K562 (cell line): ENCODE measurements at regions not wholly inside any gene's neighbourhood (a gene's known extent, or its start where the extent isn't known, plus 50 kb on each side); places are given as distances from the start of the nearest gene placed in this dataset.

Experiments
- ATAC-seq: fragments of 200-7000 bp; cut with Tn5 transposase; 3 replicates; pipeline ENCODE4 v1.9.1; 2020; ENCODE audit warnings: moderate library complexity
- BruUV-seq: library from RNA; stranded (reverse); fragments of 400-500 nt; replicated peaks from 2 replicates; lab custom pipeline; 2021; lab: Mats Ljungman, UMichigan
- CTCF ChIA-PET: fragments of 300-600 bp; formaldehyde crosslinking; extraction: SDS; loops from one replicate; lab custom pipeline; 2021; ENCODE audit warnings: low intra/inter-chr PET ratio; lab: Yijun Ruan, JAX
- POLR2A ChIA-PET: fragments of 300-600, 350-650 bp; sonication (Branson Sonifier 250); formaldehyde crosslinking; extraction: SDS; loops from one replicate; lab custom pipeline; 2021; ENCODE audit warnings: antibody characterized with exemption, inconsistent platforms; lab: Yijun Ruan, JAX
- DNase-seq, 4 experiments: peaks; one replicate each; pipeline versions ENCODE4 v3.0.0 to v3.0.0-alpha.2; 2011 to 2018; ENCODE audit warnings: low spot score in 3 of 4, mixed read lengths in 3 of 4; ENCODE audit errors: extremely low read depth in 1 of 4
- FAIRE-seq: peaks from 2 replicates; lab custom pipeline; 2011; peaks lifted over from hg19 to GRCh38; lab: Jason Lieb, UNC
- H2AFZ ChIP-seq: 2 replicates; pipeline ENCODE4 v1.6.0; 2011; ENCODE audit warnings: low read depth, low read length, control low read depth, inconsistent platforms
- H3K27ac ChIP-seq: fragments of 200-600 bp; 3 replicates; pipeline ENCODE4 v1.8.0; 2011; ENCODE audit warnings: low read depth, mild to moderate bottlenecking, control low read depth, inconsistent platforms, low read length, moderate library complexity, mixed read lengths; ENCODE audit errors: extremely low read depth
- H3K27me3 ChIP-seq, 2 experiments: fragments of 300-600 bp in 1 of 2; 2 replicates in 1 of 2; 3 replicates in 1 of 2; pipeline versions ENCODE4 v1.6.0 to v1.8.0; 2011; ENCODE audit warnings: inconsistent platforms in 2 of 2, low read length in 2 of 2, mild to moderate bottlenecking in 1 of 2, mixed read lengths in 1 of 2, moderate library complexity in 1 of 2; ENCODE audit not compliant: control insufficient read depth in 2 of 2, insufficient read depth in 2 of 2
- H3K36me3 ChIP-seq: fragments of 300-600 bp; 3 replicates; pipeline ENCODE4 v1.8.0; 2011; ENCODE audit warnings: mild to moderate bottlenecking, low read length, inconsistent platforms; ENCODE audit not compliant: control insufficient read depth, insufficient read depth
- H3K4me1 ChIP-seq, 2 experiments: fragments of 200-600 bp in 1 of 2; replicated peaks in 1 of 2; 2 replicates in 1 of 2; 3 replicates in 1 of 2; pipeline versions ENCODE4 v1.5.1 to v1.8.0; 2011; ENCODE audit warnings: inconsistent platforms in 2 of 2, low read length in 2 of 2, mild to moderate bottlenecking in 1 of 2, mixed read lengths in 1 of 2, moderate library complexity in 1 of 2; ENCODE audit not compliant: control insufficient read depth in 2 of 2, insufficient read depth in 2 of 2
- H3K4me2 ChIP-seq: 2 replicates; pipeline ENCODE4 v1.6.1; 2011; ENCODE audit warnings: low read length, control low read depth, inconsistent platforms, mixed read lengths; ENCODE audit not compliant: insufficient read depth
- H3K4me3 ChIP-seq: fragments of 200-600 bp; sonication (generic), shearing (Covaris generic); 2 replicates; pipeline ENCODE4 v1.5.1; 2016; ENCODE audit warnings: control low read depth, inconsistent platforms
- H3K79me2 ChIP-seq: fragments of 200-600 bp; 3 replicates; pipeline ENCODE4 v1.8.0; 2011; ENCODE audit warnings: low read length, inconsistent platforms; ENCODE audit not compliant: control insufficient read depth, insufficient read depth
- H3K9ac ChIP-seq, 2 experiments: 2 replicates each; pipeline versions ENCODE4 v1.6.0 to v1.6.1; 2011; ENCODE audit warnings: low read depth in 2 of 2, low read length in 2 of 2, control low read depth in 1 of 2, inconsistent platforms in 1 of 2, mild to moderate bottlenecking in 1 of 2, mixed read lengths in 1 of 2; ENCODE audit not compliant: insufficient read depth in 1 of 2
- H3K9me1 ChIP-seq: one replicate; pipeline ENCODE4 v1.6.0; 2011; ENCODE audit warnings: inconsistent platforms, mild to moderate bottlenecking, low read length, moderate library complexity; ENCODE audit not compliant: control insufficient read depth, insufficient read depth
- H3K9me3 ChIP-seq: replicated peaks from 2 replicates; pipeline ENCODE4 v1.5.1; 2011; ENCODE audit warnings: low read depth, low read length, inconsistent platforms; ENCODE audit not compliant: control insufficient read depth, insufficient read depth
- H4K20me1 ChIP-seq: replicated peaks from 2 replicates; pipeline ENCODE4 v1.6.1; 2011; ENCODE audit warnings: low read length, inconsistent platforms, mixed read lengths; ENCODE audit not compliant: control insufficient read depth, insufficient read depth
- BCL6 ChIP-seq: fragments of 250-450 bp; sonication (Bioruptor Pico); IDR thresholded peaks from 2 replicates; pipeline ENCODE4 v1.4.0; 2020
- CHD1 ChIP-seq: fragments of 200-600 bp; sonication (generic); IDR thresholded peaks from one replicate; pipeline ENCODE4 v1.6.1; 2012; ENCODE audit warnings: mild to moderate bottlenecking, moderate library complexity, low read length, inconsistent platforms
- FOXM1 ChIP-seq, 2 experiments: fragments of 450-650 bp in 1 of 2; sonication (generic) in 1 of 2; formaldehyde crosslinking in 1 of 2; IDR thresholded peaks; 2 replicates each; pipeline versions ENCODE4 v1.6.1 to v1.9.0; 2017 to 2022; ENCODE audit warnings: low read depth in 2 of 2, mild to moderate bottlenecking in 2 of 2, missing genetic modification reagents in 1 of 2, moderate library complexity in 1 of 2
- NKRF ChIP-seq: fragments of 450-650 bp; IDR thresholded peaks from 2 replicates; pipeline ENCODE4 v1.6.1; 2016; ENCODE audit warnings: borderline replicate concordance
- PHF21A ChIP-seq: fragments of 450-650 bp; IDR thresholded peaks from 2 replicates; pipeline ENCODE4 v1.6.1; 2017; ENCODE audit warnings: low read depth, borderline replicate concordance
- RFX1 ChIP-seq: fragments of 450-650 bp; IDR thresholded peaks from 2 replicates; pipeline ENCODE4 v1.6.1; 2016; ENCODE audit warnings: mild to moderate bottlenecking, moderate library complexity
- SMAD2 ChIP-seq: fragments of 150-350 bp; IDR thresholded peaks from 2 replicates; pipeline ENCODE4 v1.6.1; 2014; ENCODE audit warnings: low read depth, mild to moderate bottlenecking, low read length
- TAF7 ChIP-seq: fragments of 450-650 bp; IDR thresholded peaks from 2 replicates; pipeline ENCODE4 v1.6.1; 2016; ENCODE audit warnings: missing genetic modification characterization, missing compliant biosample characterization
- TEAD2 ChIP-seq: fragments of 450-650 bp; IDR thresholded peaks from 2 replicates; pipeline ENCODE4 v1.6.1; 2016; ENCODE audit warnings: missing genetic modification characterization, control low read depth, missing compliant biosample characterization
- TEAD4 ChIP-seq, 2 experiments: sonication (generic) in 1 of 2; formaldehyde crosslinking in 1 of 2; IDR thresholded peaks; 2 replicates each; pipeline versions ENCODE4 v1.6.1 to v1.8.0; 2012 to 2022; ENCODE audit warnings: borderline replicate concordance in 1 of 2, inconsistent platforms in 1 of 2, low read length in 1 of 2, mild to moderate bottlenecking in 1 of 2, missing genetic modification reagents in 1 of 2
- ZC3H8 ChIP-seq: fragments of 450-650 bp; IDR thresholded peaks from 2 replicates; pipeline ENCODE4 v1.6.1; 2017
- ZKSCAN1 ChIP-seq: fragments of 150-350 bp; IDR thresholded peaks from 2 replicates; pipeline ENCODE4 v1.6.1; 2016; ENCODE audit warnings: low read depth, low read length
- ZNF668 ChIP-seq: fragments of 250-450 bp; sonication (Bioruptor Pico); IDR thresholded peaks from 2 replicates; pipeline ENCODE4 v1.8.0; 2022; ENCODE audit warnings: mild to moderate bottlenecking, inconsistent platforms
- ZNF766 ChIP-seq: fragments of 200-800 bp; sonication (Bioruptor generic); conservative IDR thresholded peaks from 2 replicates; pipeline ENCODE4 v1.6.1; 2016; ENCODE audit warnings: missing genetic modification characterization, missing compliant biosample characterization
- WGBS: fragments of 100-300 bp; shearing (Covaris generic); methylation state at CpG from one replicate; pipeline ENCODE4 v1.1.6; 2016; ENCODE audit warnings: low coverage, mixed read lengths; ENCODE audit not compliant: insufficient coverage; ENCODE audit errors: missing lambda C conversion rate; 5-methylcytosine and 5-hydroxymethylcytosine counted together
- in situ Hi-C: fragments of 300-500 bp; cut with MboI; formaldehyde crosslinking; loops from 4 replicates; pipeline ENCODE4 v1.15.0; 2018; ENCODE audit warnings: inconsistent platforms, mixed read lengths
- intact Hi-C: fragments of 100-400 bp; cut with micrococcal nuclease; formaldehyde crosslinking; loops from 2 replicates; pipeline ENCODE4 v1.14.2; 2022
- TF ChIP-seq, protein P1 (sequence below): sonication (generic); formaldehyde crosslinking; IDR thresholded peaks from 2 replicates; pipeline ENCODE4 v1.8.1; 2023; ENCODE audit warnings: mild to moderate bottlenecking, missing genetic modification reagents
- TF ChIP-seq, protein P2 (sequence below): fragments of 450-650 bp; IDR thresholded peaks from 2 replicates; pipeline ENCODE4 v1.6.1; 2018; ENCODE audit warnings: mild to moderate bottlenecking, low read depth; ENCODE audit not compliant: partially characterized antibody

- Histone ChIP-seq H3K27me3 (peaks cover 3 to 34% of the 10 kb centered on the region in 2 experiments; a peak in 3 of 5 replicates), H3K9ac (no peak overlapping the region), H3K4me1 (peaks cover 0 to 4% of the 10 kb centered on the region in 2 experiments; a peak in 3 of 5 replicates), H3K4me2 (no peak overlapping the region), H3K9me1 (no peaks in the 10 kb centered on the region), H3K27ac (no peak overlapping the region), H4K20me1 (no peaks in the 10 kb centered on the region), H2AFZ (no peak overlapping the region), H3K4me3 (no peak overlapping the region), H3K36me3 (no peaks in the 10 kb centered on the region), H3K79me2 (no peaks in the 10 kb centered on the region), H3K9me3 (no peaks in the 10 kb centered on the region)
- no peak for TF ChIP-seq RFX1
- no peak for TF ChIP-seq FOXM1 (IDR thresholded peaks at IDR 0.05; ENCODE audit: low read depth)
- TF ChIP-seq FOXM1 (CRISPR knock-in tag; IDR thresholded peaks at IDR 0.05; ENCODE audit: low read depth) = no peak
- no peak for TF ChIP-seq SMAD2
- TF ChIP-seq TEAD2 (tag) = no peak
- TF ChIP-seq, protein P1, sequence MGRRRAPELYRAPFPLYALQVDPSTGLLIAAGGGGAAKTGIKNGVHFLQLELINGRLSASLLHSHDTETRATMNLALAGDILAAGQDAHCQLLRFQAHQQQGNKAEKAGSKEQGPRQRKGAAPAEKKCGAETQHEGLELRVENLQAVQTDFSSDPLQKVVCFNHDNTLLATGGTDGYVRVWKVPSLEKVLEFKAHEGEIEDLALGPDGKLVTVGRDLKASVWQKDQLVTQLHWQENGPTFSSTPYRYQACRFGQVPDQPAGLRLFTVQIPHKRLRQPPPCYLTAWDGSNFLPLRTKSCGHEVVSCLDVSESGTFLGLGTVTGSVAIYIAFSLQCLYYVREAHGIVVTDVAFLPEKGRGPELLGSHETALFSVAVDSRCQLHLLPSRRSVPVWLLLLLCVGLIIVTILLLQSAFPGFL (CRISPR knock-in tag) = no peak
- TF ChIP-seq ZNF766 (CRISPR knock-in tag) = no peak
- TF ChIP-seq BCL6 (CRISPR knock-in tag) = no peak
- no peak for TF ChIP-seq NKRF
- no peak for TF ChIP-seq ZNF668 (CRISPR knock-in tag)
- no peak for TF ChIP-seq CHD1
- no peak for TF ChIP-seq ZKSCAN1
- TF ChIP-seq ZC3H8 = no peak
- TF ChIP-seq TAF7 (tag) = no peak
- TF ChIP-seq PHF21A = no peak
- no peak for TF ChIP-seq TEAD4 (IDR thresholded peaks at IDR 0.05; ENCODE audit: low read length)
- no peak for TF ChIP-seq TEAD4 (CRISPR knock-in tag; IDR thresholded peaks at IDR 0.05; ENCODE audit: borderline replicate concordance)
- TF ChIP-seq, protein P2, sequence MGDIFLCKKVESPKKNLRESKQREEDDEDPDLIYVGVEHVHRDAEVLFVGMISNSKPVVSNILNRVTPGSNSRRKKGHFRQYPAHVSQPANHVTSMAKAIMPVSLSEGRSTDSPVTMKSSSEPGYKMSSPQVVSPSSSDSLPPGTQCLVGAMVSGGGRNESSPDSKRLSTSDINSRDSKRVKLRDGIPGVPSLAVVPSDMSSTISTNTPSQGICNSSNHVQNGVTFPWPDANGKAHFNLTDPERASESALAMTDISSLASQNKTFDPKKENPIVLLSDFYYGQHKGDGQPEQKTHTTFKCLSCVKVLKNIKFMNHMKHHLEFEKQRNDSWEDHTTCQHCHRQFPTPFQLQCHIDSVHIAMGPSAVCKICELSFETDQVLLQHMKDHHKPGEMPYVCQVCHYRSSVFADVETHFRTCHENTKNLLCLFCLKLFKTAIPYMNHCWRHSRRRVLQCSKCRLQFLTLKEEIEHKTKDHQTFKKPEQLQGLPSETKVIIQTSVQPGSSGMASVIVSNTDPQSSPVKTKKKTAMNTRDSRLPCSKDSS = no peak
- ATAC-seq (peak; percentile 81), DNase-seq (peak; percentile 14 to 19 (median 18)), FAIRE-seq (no peak)
- no TSS peak for BruUV-seq
- in situ Hi-C loops (no loop called here), intact Hi-C loops (no loop called here)
- CTCF ChIA-PET = no interaction called here
- POLR2A ChIA-PET = no interaction called here
- WGBS = 5% methylated on average over 10 of the region's 11 CpGs
Observed at GRCh38 chr14:101196795-101197590, 293.5 kb upstream of the RTL1 start.
